SJCRH30 (cell line): ENCODE measurements at regions not wholly inside any gene's neighbourhood (a gene's known extent, or its start where the extent isn't known, plus 50 kb on each side); places are given as distances from the start of the nearest gene placed in this dataset.
A peak's percentile ranks its signal among the peaks of the same experiment; 100 is the strongest.

Experiments
- DNase-seq, 2 experiments: peaks; one replicate each; pipeline ENCODE4 v3.0.0-alpha.2; 2015 to 2020
- H3K27ac ChIP-seq: fragments of 250-450 bp; sonication (Bioruptor Pico); 2 replicates; pipeline ENCODE4 v1.5.1; 2020; ENCODE audit warnings: mild to moderate bottlenecking, moderate library complexity
- H3K27me3 ChIP-seq: fragments of 250-450 bp; sonication (Bioruptor Pico); 2 replicates; pipeline ENCODE4 v1.5.1; 2020; ENCODE audit warnings: mild to moderate bottlenecking, moderate library complexity
- H3K36me3 ChIP-seq: fragments of 250-450 bp; sonication (Bioruptor Pico); 2 replicates; pipeline ENCODE4 v1.5.1; 2020; ENCODE audit warnings: mild to moderate bottlenecking, moderate library complexity
- H3K4me1 ChIP-seq: fragments of 250-450 bp; sonication (Bioruptor Pico); 2 replicates; pipeline ENCODE4 v1.5.1; 2020; ENCODE audit warnings: mild to moderate bottlenecking, moderate library complexity
- H3K4me3 ChIP-seq: fragments of 250-450 bp; sonication (Bioruptor Pico); 2 replicates; pipeline ENCODE4 v1.5.1; 2020; ENCODE audit warnings: mild to moderate bottlenecking, moderate library complexity
- H3K9me3 ChIP-seq: fragments of 250-450 bp; sonication (Bioruptor Pico); replicated peaks from 2 replicates; pipeline ENCODE4 v1.5.1; 2020; ENCODE audit warnings: mild to moderate bottlenecking, moderate library complexity

- H3K9me3 ChIP-seq = no peaks in the 10 kb centered on the region
- DNase-seq = peak in 1 of 2 experiments; percentile 24
- peak overlapping the region; percentile 57 for H3K4me3 ChIP-seq
- H3K27ac ChIP-seq = peak overlapping the region; percentile 77; the same call in 1 of the 2 replicates
- no peaks in the 10 kb centered on the region for H3K36me3 ChIP-seq
- H3K4me1 ChIP-seq = peaks cover 18% of the 10 kb centered on the region
- no peaks in the 10 kb centered on the region for H3K27me3 ChIP-seq
Measured at GRCh38 chr18:24985586-24985985, 366.4 kb downstream of the ZNF521 start.

- peak; percentile 19 to 52 for DNase-seq
- peak overlapping the region; percentile 57 for H3K4me3 ChIP-seq
- H3K4me1 ChIP-seq = peaks cover 18% of the 10 kb centered on the region
- no peaks in the 10 kb centered on the region for H3K27me3 ChIP-seq
- H3K27ac ChIP-seq = peak overlapping the region; percentile 77
- H3K9me3 ChIP-seq = no peaks in the 10 kb centered on the region
- H3K36me3 ChIP-seq = no peaks in the 10 kb centered on the region
Measured at GRCh38 chr18:24986666-24987302, 365.2 kb downstream of the ZNF521 start.

- peak; percentile 85 to 90 for DNase-seq
- no peaks in the 10 kb centered on the region for H3K27me3 ChIP-seq
- H3K4me1 ChIP-seq = peaks cover 18% of the 10 kb centered on the region
- H3K27ac ChIP-seq = peak overlapping the region; percentile 77
- no peaks in the 10 kb centered on the region for H3K36me3 ChIP-seq
- peak overlapping the region; percentile 57 for H3K4me3 ChIP-seq
- no peaks in the 10 kb centered on the region for H3K9me3 ChIP-seq
Measured at GRCh38 chr18:24987303-24988252, 364.4 kb downstream of the ZNF521 start.

GRCh38 chr18:24988253-24988840 is 363.6 kb downstream of the ZNF521 start:
- Histone ChIP-seq H3K4me3 (peak overlapping the region; percentile 57), H3K27me3 (no peaks in the 10 kb centered on the region), H3K36me3 (no peaks in the 10 kb centered on the region), H3K4me1 (peaks cover 18% of the 10 kb centered on the region), H3K27ac (peak overlapping the region; percentile 77), H3K9me3 (no peaks in the 10 kb centered on the region)
- peak; percentile 60 to 70 for DNase-seq

- no peak for DNase-seq
- Histone ChIP-seq H3K4me1 (peaks cover 18% of the 10 kb centered on the region), H3K27me3 (no peaks in the 10 kb centered on the region), H3K4me3 (no peak overlapping the region), H3K9me3 (no peaks in the 10 kb centered on the region), H3K27ac (no peak overlapping the region), H3K36me3 (no peaks in the 10 kb centered on the region)
Measured at GRCh38 chr18:24989760-24990593, 362.0 kb downstream of the ZNF521 start.

- H3K27ac ChIP-seq = no peak overlapping the region
- H3K9me3 ChIP-seq = no peaks in the 10 kb centered on the region
- peaks cover 13% of the 10 kb centered on the region for H3K4me1 ChIP-seq
- DNase-seq = no peak
- H3K4me3 ChIP-seq = no peak overlapping the region
- H3K27me3 ChIP-seq = no peaks in the 10 kb centered on the region
- H3K36me3 ChIP-seq = no peaks in the 10 kb centered on the region
Measured at GRCh38 chr18:24990671-24991134, 361.3 kb downstream of the ZNF521 start.

- DNase-seq = no peak
- no peak overlapping the region for H3K27ac ChIP-seq
- no peaks in the 10 kb centered on the region for H3K27me3 ChIP-seq
- H3K4me1 ChIP-seq = peaks cover 7% of the 10 kb centered on the region; the same call in 1 of the 2 replicates
- H3K9me3 ChIP-seq = no peaks in the 10 kb centered on the region
- no peak overlapping the region for H3K4me3 ChIP-seq
- H3K36me3 ChIP-seq = no peaks in the 10 kb centered on the region
Measured at GRCh38 chr18:24991141-24992060, 360.6 kb downstream of the ZNF521 start.

GRCh38 chr18:24992491-24992890 is 359.5 kb downstream of the ZNF521 start:
- Histone ChIP-seq H3K9me3 (no peaks in the 10 kb centered on the region), H3K4me1 (peaks cover 7% of the 10 kb centered on the region; the same call in 1 of the 2 replicates), H3K27me3 (no peaks in the 10 kb centered on the region), H3K4me3 (no peak overlapping the region), H3K27ac (no peak overlapping the region), H3K36me3 (no peaks in the 10 kb centered on the region)
- no peak for DNase-seq

GRCh38 chr18:24993628-24994027 is 358.3 kb downstream of the ZNF521 start:
- no peaks in the 10 kb centered on the region; the same call in 1 of the 2 replicates for H3K4me1 ChIP-seq
- no peak overlapping the region for H3K4me3 ChIP-seq

GRCh38 chr18:24995056-24995455 is 356.9 kb downstream of the ZNF521 start:
- no peak for DNase-seq
- Histone ChIP-seq H3K36me3 (no peaks in the 10 kb centered on the region), H3K4me3 (no peak overlapping the region), H3K27me3 (no peaks in the 10 kb centered on the region), H3K4me1 (no peaks in the 10 kb centered on the region), H3K9me3 (no peaks in the 10 kb centered on the region), H3K27ac (no peak overlapping the region)

More at GRCh38 chr18:24993628-24994027, 358.3 kb downstream of the ZNF521 start:
- Histone ChIP-seq H3K9me3 (no peaks in the 10 kb centered on the region), H3K27ac (no peak overlapping the region), H3K27me3 (no peaks in the 10 kb centered on the region), H3K36me3 (no peaks in the 10 kb centered on the region)
- DNase-seq = no peak

- Histone ChIP-seq H3K4me3 (no peak overlapping the region), H3K27me3 (no peaks in the 10 kb centered on the region), H3K9me3 (no peaks in the 10 kb centered on the region), H3K36me3 (no peaks in the 10 kb centered on the region), H3K4me1 (no peaks in the 10 kb centered on the region), H3K27ac (no peak overlapping the region)
- no peak for DNase-seq
Measured at GRCh38 chr18:24995755-24996154, 356.2 kb downstream of the ZNF521 start.

GRCh38 chr18:24999650-25000267 is 352.2 kb downstream of the ZNF521 start:
- no peaks in the 10 kb centered on the region for H3K27me3 ChIP-seq
- H3K4me3 ChIP-seq = no peak overlapping the region
- no peak for DNase-seq
- H3K9me3 ChIP-seq = no peaks in the 10 kb centered on the region
- H3K27ac ChIP-seq = no peak overlapping the region
- H3K36me3 ChIP-seq = no peaks in the 10 kb centered on the region
- no peaks in the 10 kb centered on the region for H3K4me1 ChIP-seq

GRCh38 chr18:25001803-25002202 is 350.2 kb downstream of the ZNF521 start:
- H3K27ac ChIP-seq = no peak overlapping the region

More at GRCh38 chr18:25001803-25002202, 350.2 kb downstream of the ZNF521 start:
- Histone ChIP-seq H3K36me3 (no peaks in the 10 kb centered on the region), H3K4me3 (no peak overlapping the region), H3K9me3 (no peaks in the 10 kb centered on the region), H3K4me1 (no peaks in the 10 kb centered on the region), H3K27me3 (no peaks in the 10 kb centered on the region)
- no peak for DNase-seq
